ENCODE measurements at regions not wholly inside any gene's neighbourhood (a gene's known extent, or its start where the extent isn't known, plus 50 kb on each side); places are given as distances from the start of the nearest gene placed in this dataset.
"Not testable (repeated sequence)": the region's sequence is repeated elsewhere in the genome, so short reads cannot be mapped to it uniquely, and the experiment has no call there.

DNA sequence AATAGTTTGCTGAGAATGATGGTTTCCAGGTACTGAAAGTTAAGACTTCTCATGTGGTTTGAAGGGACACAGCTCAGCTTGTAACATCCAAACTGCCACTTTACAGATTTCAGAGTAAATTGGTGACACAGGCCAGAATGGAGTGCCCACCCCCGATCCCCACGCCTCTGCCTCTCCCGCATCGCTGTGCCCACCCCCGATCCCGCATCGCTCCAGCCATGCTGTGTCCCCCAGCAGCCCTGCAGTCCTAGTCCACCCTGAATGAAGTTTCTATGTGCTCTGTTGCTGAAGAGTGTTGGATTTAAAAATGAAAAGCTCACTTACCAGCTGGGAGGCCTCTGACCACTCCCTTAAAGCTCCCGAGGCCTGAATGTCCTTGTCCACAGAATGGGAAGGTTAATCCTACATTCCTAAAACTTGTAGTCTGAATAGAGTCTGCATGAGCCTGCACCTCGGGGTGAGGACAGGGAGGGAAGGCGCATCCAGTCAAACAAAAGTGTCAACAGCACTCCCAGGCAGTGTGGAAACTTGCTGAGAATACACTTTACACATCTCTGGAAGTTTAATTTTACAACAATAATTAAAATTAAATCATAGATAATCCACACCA is 176.4 kb upstream of the ID2 start:
- intact Hi-C loops (cut with micrococcal nuclease) = no loop called here
- Mint-ChIP-seq H3K27me3 (no peaks in the 10 kb centered on the region), H3K36me3 (ENCODE audit: low read depth) (peaks cover 4% of the 10 kb centered on the region), H3K27ac (no peak overlapping the region), H3K4me1 (ENCODE audit: low read depth) (no peaks in the 10 kb centered on the region), H3K9me3 (peaks cover 7% of the 10 kb centered on the region), H3K4me3 (no peak overlapping the region)
- DNase-seq = no peak
- ATAC-seq = no peak
- ChIA-PET CTCF (no interaction called here), POLR2A (interaction anchor here (0.7 kb wide), 1 partner anchor 38 kb away, joined by 3 read pairs; no protein-coding TSS in a partner anchor)
- TF ChIP-seq, protein P1, sequence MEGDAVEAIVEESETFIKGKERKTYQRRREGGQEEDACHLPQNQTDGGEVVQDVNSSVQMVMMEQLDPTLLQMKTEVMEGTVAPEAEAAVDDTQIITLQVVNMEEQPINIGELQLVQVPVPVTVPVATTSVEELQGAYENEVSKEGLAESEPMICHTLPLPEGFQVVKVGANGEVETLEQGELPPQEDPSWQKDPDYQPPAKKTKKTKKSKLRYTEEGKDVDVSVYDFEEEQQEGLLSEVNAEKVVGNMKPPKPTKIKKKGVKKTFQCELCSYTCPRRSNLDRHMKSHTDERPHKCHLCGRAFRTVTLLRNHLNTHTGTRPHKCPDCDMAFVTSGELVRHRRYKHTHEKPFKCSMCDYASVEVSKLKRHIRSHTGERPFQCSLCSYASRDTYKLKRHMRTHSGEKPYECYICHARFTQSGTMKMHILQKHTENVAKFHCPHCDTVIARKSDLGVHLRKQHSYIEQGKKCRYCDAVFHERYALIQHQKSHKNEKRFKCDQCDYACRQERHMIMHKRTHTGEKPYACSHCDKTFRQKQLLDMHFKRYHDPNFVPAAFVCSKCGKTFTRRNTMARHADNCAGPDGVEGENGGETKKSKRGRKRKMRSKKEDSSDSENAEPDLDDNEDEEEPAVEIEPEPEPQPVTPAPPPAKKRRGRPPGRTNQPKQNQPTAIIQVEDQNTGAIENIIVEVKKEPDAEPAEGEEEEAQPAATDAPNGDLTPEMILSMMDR (IDR thresholded peaks at IDR 0.05) = no peak

DNA sequence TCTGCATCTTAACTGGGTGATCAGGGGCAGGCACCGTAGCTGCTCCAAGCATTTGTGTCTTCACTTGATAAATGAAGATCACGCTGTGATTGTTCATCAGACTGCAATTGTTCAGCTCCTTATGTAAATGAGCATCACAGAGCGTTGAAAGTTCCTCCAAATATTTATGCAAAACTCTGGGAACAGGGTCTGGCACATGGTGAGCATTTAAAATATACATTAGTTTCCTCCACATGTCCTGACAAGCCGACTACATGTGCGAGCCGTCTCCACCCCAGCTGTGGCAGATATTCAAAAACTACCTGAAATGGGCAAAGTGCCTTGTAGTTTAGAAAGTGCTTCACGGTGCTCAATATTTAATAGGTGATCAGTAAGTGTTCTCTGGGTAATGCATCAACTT is 175.1 kb upstream of the ID2 start:
- Mint-ChIP-seq H3K27ac (no peak overlapping the region), H3K4me3 (no peak overlapping the region), H3K9me3 (peaks cover 7% of the 10 kb centered on the region), H3K36me3 (ENCODE audit: low read depth) (peaks cover 4% of the 10 kb centered on the region), H3K27me3 (no peaks in the 10 kb centered on the region), H3K4me1 (ENCODE audit: low read depth) (peaks cover 4% of the 10 kb centered on the region)
- no peak for DNase-seq
- POLR2A ChIA-PET = no interaction called here
- CTCF ChIA-PET = no interaction called here
- intact Hi-C loops (cut with micrococcal nuclease) = no loop called here
- TF ChIP-seq, protein P1 (IDR thresholded peaks at IDR 0.05) = no peak
- no peak for ATAC-seq

DNA sequence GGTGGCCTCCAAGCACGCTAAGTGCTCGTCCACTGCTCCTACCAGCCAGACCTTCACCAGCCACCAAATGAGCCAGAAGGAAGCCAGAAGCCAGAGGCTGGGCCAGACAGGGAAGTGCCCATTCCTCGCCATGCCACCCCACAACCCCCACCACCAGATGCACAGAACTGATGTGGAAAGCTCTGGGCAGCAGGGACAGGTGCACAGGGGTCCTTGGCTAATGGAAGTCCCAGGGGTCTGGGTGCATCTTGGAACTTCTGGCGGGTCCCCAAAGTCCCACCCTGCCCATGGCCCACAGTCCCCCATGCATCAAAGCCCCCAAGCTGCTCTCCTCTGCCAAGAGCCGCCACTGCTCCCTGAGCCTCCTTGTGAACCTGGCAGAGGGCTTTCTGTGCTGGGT is 173.1 kb upstream of the ID2 start:
- no peak overlapping the region for H3K4me3 Mint-ChIP-seq
- peaks cover 10% of the 10 kb centered on the region for H3K36me3 Mint-ChIP-seq (ENCODE audit: low read depth)
- DNase-seq (no peak), ATAC-seq (no peak)
- POLR2A ChIA-PET = interaction anchor here (1.1 kb wide), 1 partner anchor 20 kb away, joined by 3 read pairs; no protein-coding TSS in a partner anchor
- intact Hi-C loops (cut with micrococcal nuclease) = no loop called here
- H3K4me1 Mint-ChIP-seq (ENCODE audit: low read depth) = peaks cover 22% of the 10 kb centered on the region
- CTCF ChIA-PET = no interaction called here
- TF ChIP-seq, protein P1 (IDR thresholded peaks at IDR 0.05) = no peak
- H3K27me3 Mint-ChIP-seq = no peaks in the 10 kb centered on the region
- peaks cover 13% of the 10 kb centered on the region for H3K9me3 Mint-ChIP-seq
- H3K27ac Mint-ChIP-seq = no peak overlapping the region

DNA sequence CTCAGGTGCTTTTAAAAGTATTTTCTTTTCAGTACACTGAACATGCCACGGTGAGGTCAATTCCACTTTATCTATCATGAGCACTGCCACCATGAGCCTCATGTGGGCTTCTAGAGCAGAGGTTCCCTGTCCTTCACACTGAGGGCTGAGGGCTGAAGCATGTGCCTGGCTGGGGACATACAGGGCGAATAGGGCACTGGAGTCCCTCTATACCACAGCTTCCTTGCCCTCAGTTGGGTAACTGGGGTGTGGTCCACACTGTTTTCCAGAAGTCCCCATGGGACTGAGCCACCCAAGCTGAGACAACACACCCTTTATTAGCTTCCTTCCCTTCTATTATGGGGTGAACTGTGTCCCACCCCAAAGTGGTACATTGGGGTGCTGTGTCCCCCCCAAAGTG is 172.2 kb upstream of the ID2 start:
- TF ChIP-seq, protein P1 (IDR thresholded peaks at IDR 0.05) = no peak
- H3K36me3 Mint-ChIP-seq (ENCODE audit: low read depth) = peaks cover 16% of the 10 kb centered on the region
- H3K27ac Mint-ChIP-seq = no peak overlapping the region
- H3K27me3 Mint-ChIP-seq = no peaks in the 10 kb centered on the region
- DNase-seq (no peak), ATAC-seq (no peak)
- peaks cover 19% of the 10 kb centered on the region for H3K9me3 Mint-ChIP-seq
- peaks cover 31% of the 10 kb centered on the region for H3K4me1 Mint-ChIP-seq (ENCODE audit: low read depth)
- intact Hi-C loops (cut with micrococcal nuclease) = loop anchor here (10.0 kb wide), 1 partner anchor 175 kb away; the partner anchor contains the start of gene ID2
- ChIA-PET CTCF (interaction anchor here (1.3 kb wide), 1 partner anchor 35 kb away, joined by 3 read pairs; no protein-coding TSS in a partner anchor), POLR2A (no interaction called here)
- H3K4me3 Mint-ChIP-seq = no peak overlapping the region

DNA sequence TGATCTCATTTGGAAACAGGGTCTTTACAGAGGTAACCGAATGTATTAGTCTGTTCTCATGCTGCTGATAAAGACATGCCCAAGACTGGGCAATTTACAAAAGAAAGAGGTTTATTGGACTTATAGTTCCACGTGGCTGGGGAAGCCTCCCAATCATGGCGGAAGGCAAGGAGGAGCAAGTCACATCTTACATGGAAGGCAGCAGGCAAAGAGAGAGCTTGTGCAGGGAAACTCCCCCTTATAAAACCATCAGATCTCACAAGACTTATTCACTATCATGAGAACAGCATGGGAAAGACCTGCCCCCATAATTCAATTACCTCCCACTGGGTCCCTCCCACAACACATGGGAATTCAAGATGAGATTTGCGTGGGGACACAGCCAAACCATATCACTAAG is 171.8 kb upstream of the ID2 start:
- not testable (repeated sequence) for ATAC-seq, DNase-seq, H3K27ac Mint-ChIP-seq, H3K4me3 Mint-ChIP-seq, H3K27me3 Mint-ChIP-seq
- peaks cover 35% of the 10 kb centered on the region for H3K4me1 Mint-ChIP-seq (ENCODE audit: low read depth)
- intact Hi-C loops (cut with micrococcal nuclease) = loop anchor here (10.0 kb wide), 1 partner anchor 175 kb away; the partner anchor contains the start of gene ID2
- peaks cover 16% of the 10 kb centered on the region for H3K36me3 Mint-ChIP-seq (ENCODE audit: low read depth)
- peaks cover 20% of the 10 kb centered on the region for H3K9me3 Mint-ChIP-seq
- CTCF ChIA-PET = interaction anchor here (1.3 kb wide), 1 partner anchor 35 kb away, joined by 3 read pairs; no protein-coding TSS in a partner anchor
- POLR2A ChIA-PET = interaction anchor here (1.3 kb wide), 1 partner anchor 22 kb away, joined by 3 read pairs; no protein-coding TSS in a partner anchor
